Upper lobe of right lung (tissue), 1 donor: ENCODE measurements at regions not wholly inside any gene's neighbourhood (a gene's known extent, or its start where the extent isn't known, plus 50 kb on each side); places are given as distances from the start of the nearest gene placed in this dataset.

ENCODE experiments used
- ATAC-seq: fragments of 200-7000 bp; cut with Tn5 transposase; one replicate; pipeline ENCODE4 v1.9.1; 2020; ENCODE audit warnings: mild to moderate bottlenecking, moderate library complexity
- DNase-seq: peaks from one replicate; pipeline ENCODE4 v3.0.0-alpha.2; 2020
- H3K27ac ChIP-seq: fragments of 200-600 bp; one replicate; pipeline ENCODE4 v1.8.0; 2022
- H3K27me3 ChIP-seq: fragments of 200-600 bp; one replicate; pipeline ENCODE4 v1.8.0; 2022; ENCODE audit warnings: mild to moderate bottlenecking
- H3K36me3 ChIP-seq: fragments of 200-600 bp; one replicate; pipeline ENCODE4 v1.8.0; 2022
- H3K4me1 ChIP-seq: fragments of 200-600 bp; one replicate; pipeline ENCODE4 v1.8.0; 2022
- H3K4me3 ChIP-seq: fragments of 200-600 bp; one replicate; pipeline ENCODE4 v1.8.0; 2022; ENCODE audit warnings: mild to moderate bottlenecking
- H3K9me3 ChIP-seq: fragments of 200-600 bp; one replicate; pipeline ENCODE4 v1.8.0; 2022
- CTCF ChIP-seq: fragments of 200-600 bp; IDR thresholded peaks from one replicate; pipeline ENCODE4 v1.8.0; 2022; ENCODE audit warnings: antibody characterized with exemption
- intact Hi-C: fragments of 100-400 bp; cut with DNase I; formaldehyde crosslinking; loops from one replicate; pipeline ENCODE4 v1.11.0; 2022
- donor health status: DM: no; HTN: yes; CAD: no; lungs with severe emphysema.

GRCh38 chr12:113683574-113683973 lies 211.9 kb upstream of the LHX5 start:
- H3K27me3 ChIP-seq = peaks cover 6% of the 10 kb centered on the region
- intact Hi-C loops = no loop called here
- H3K4me1 ChIP-seq = no peaks in the 10 kb centered on the region
- no peaks in the 10 kb centered on the region for H3K36me3 ChIP-seq
- no peak for ATAC-seq
- no peak overlapping the region for H3K4me3 ChIP-seq
- H3K9me3 ChIP-seq = no peaks in the 10 kb centered on the region
- H3K27ac ChIP-seq = no peak overlapping the region
- TF ChIP-seq CTCF = no peak
- DNase-seq = no peak

- intact Hi-C loops = no loop called here
- no peaks in the 10 kb centered on the region for H3K9me3 ChIP-seq
- H3K36me3 ChIP-seq = no peaks in the 10 kb centered on the region
- DNase-seq = no peak
- no peaks in the 10 kb centered on the region for H3K4me1 ChIP-seq
- TF ChIP-seq CTCF = no peak
- no peak overlapping the region for H3K4me3 ChIP-seq
- no peak for ATAC-seq
- H3K27ac ChIP-seq = no peak overlapping the region
- peaks cover 9% of the 10 kb centered on the region for H3K27me3 ChIP-seq
These were observed 209.2 kb upstream of the LHX5 start for GRCh38 chr12:113680868-113681267.

GRCh38 chr12:113678223-113679119 lies 206.8 kb upstream of the LHX5 start:
- intact Hi-C loops = no loop called here
- Histone ChIP-seq H3K9me3 (no peaks in the 10 kb centered on the region), H3K27ac (no peak overlapping the region), H3K4me1 (no peaks in the 10 kb centered on the region), H3K4me3 (no peak overlapping the region), H3K36me3 (no peaks in the 10 kb centered on the region), H3K27me3 (peaks cover 20% of the 10 kb centered on the region)
- no peak for TF ChIP-seq CTCF
- DNase-seq (no peak), ATAC-seq (no peak)

- DNase-seq (no peak), ATAC-seq (no peak)
- H3K36me3 ChIP-seq = no peaks in the 10 kb centered on the region
- no peak overlapping the region for H3K27ac ChIP-seq
- no peaks in the 10 kb centered on the region for H3K9me3 ChIP-seq
- peaks cover 18% of the 10 kb centered on the region for H3K27me3 ChIP-seq
- intact Hi-C loops = no loop called here
- H3K4me3 ChIP-seq = no peak overlapping the region
- no peaks in the 10 kb centered on the region for H3K4me1 ChIP-seq
- TF ChIP-seq CTCF = no peak
These were observed 204.9 kb upstream of the LHX5 start for GRCh38 chr12:113676547-113676946.

- H3K9me3 ChIP-seq = no peaks in the 10 kb centered on the region
- intact Hi-C loops = no loop called here
- H3K36me3 ChIP-seq = no peaks in the 10 kb centered on the region
- no peak overlapping the region for H3K4me3 ChIP-seq
- no peak for ATAC-seq
- H3K27ac ChIP-seq = no peak overlapping the region
- TF ChIP-seq CTCF = no peak
- H3K27me3 ChIP-seq = peaks cover 18% of the 10 kb centered on the region
- no peak for DNase-seq
- H3K4me1 ChIP-seq = no peaks in the 10 kb centered on the region
These were observed 204.4 kb upstream of the LHX5 start for GRCh38 chr12:113676117-113676516.
